HCT116 (cell line): ENCODE measurements at regions not wholly inside any gene's neighbourhood (a gene's known extent, or its start where the extent isn't known, plus 50 kb on each side); places are given as distances from the start of the nearest gene placed in this dataset.

Experiments
- ATAC-seq: fragments of 200-7000 bp; cut with Tn5 transposase; 2 replicates; pipeline ENCODE4 v1.9.1; 2020; ENCODE audit warnings: mild to moderate bottlenecking, moderate library complexity
- BruUV-seq: library from RNA; stranded (reverse); fragments of 400-500 nt; replicated peaks from 2 replicates; lab custom pipeline; 2021; lab: Mats Ljungman, UMichigan
- CTCF ChIA-PET: fragments of 300-600 bp; sonication (Branson Sonifier 250); formaldehyde crosslinking; loops from one replicate; lab custom pipeline; 2021; ENCODE audit warnings: antibody characterized with exemption; lab: Charles Lee
- POLR2A ChIA-PET: fragments of 300-600, 350-600 bp; sonication (Branson Sonifier 250); formaldehyde crosslinking; loops from one replicate; lab custom pipeline; 2021; ENCODE audit warnings: antibody characterized with exemption; lab: Charles Lee
- RAD21 ChIA-PET, 2 experiments: fragments of 300-600 bp; sonication (Branson Sonifier 250); formaldehyde crosslinking; loops; one replicate each; lab custom pipeline; 2023; ENCODE audit warnings: low total read pairs in 2 of 2; ENCODE audit not compliant: uncharacterized antibody in 2 of 2, unreplicated experiment in 2 of 2, low non-redundant PET in 1 of 2; lab: Charles Lee
- DNase-seq: peaks from one replicate; pipeline ENCODE4 v3.0.0-alpha.2; 2010; ENCODE audit warnings: low read depth, low spot score
- H2AFZ ChIP-seq: fragments of 200-600 bp; shearing (Covaris generic), sonication (generic); 2 replicates; pipeline ENCODE4 v1.6.1; 2017; ENCODE audit warnings: low read depth, mixed run types, mixed read lengths, antibody characterized with exemption, low read length; ENCODE audit not compliant: poor library complexity, severe bottlenecking
- H3K27ac ChIP-seq: 2 replicates; pipeline ENCODE4 v1.5.1; 2012; ENCODE audit warnings: low read depth, low read length
- H3K27me3 ChIP-seq: fragments of 200-600 bp; sonication (generic); 2 replicates; pipeline ENCODE4 v1.6.1; 2016; ENCODE audit warnings: mixed run types, low read length, mixed read lengths; ENCODE audit not compliant: insufficient read depth
- H3K36me3 ChIP-seq, 2 experiments: fragments of 200-500 bp in 1 of 2; fragments of 200-600 bp in 1 of 2; sonication (Bioruptor generic) in 1 of 2; sonication (generic) in 1 of 2; 2 replicates each; pipeline versions ENCODE4 v1.5.1 to v1.6.1; 2014 to 2016; ENCODE audit warnings: low read length in 2 of 2, inconsistent platforms in 1 of 2, mixed read lengths in 1 of 2, mixed run types in 1 of 2; ENCODE audit not compliant: insufficient read depth in 2 of 2, control insufficient read depth in 1 of 2
- H3K4me1 ChIP-seq, 2 experiments: fragments of 200-600 bp in 1 of 2; sonication (generic) in 1 of 2; 2 replicates each; pipeline versions ENCODE4 v1.5.1 to v1.6.1; 2012 to 2017; ENCODE audit warnings: low read length in 2 of 2, inconsistent platforms in 1 of 2, mild to moderate bottlenecking in 1 of 2, mixed read lengths in 1 of 2, mixed run types in 1 of 2, moderate library complexity in 1 of 2; ENCODE audit not compliant: insufficient read depth in 2 of 2, control insufficient read depth in 1 of 2
- H3K4me2 ChIP-seq: fragments of 200-600 bp; sonication (generic); 2 replicates; pipeline ENCODE4 v1.6.1; 2017; ENCODE audit warnings: mixed run types, low read length, mixed read lengths
- H3K4me3 ChIP-seq, 2 experiments: fragments of 200-600 bp in 1 of 2; sonication (generic) in 1 of 2; replicated peaks in 1 of 2; 2 replicates each; pipeline ENCODE4 v1.5.1; 2011 to 2016; ENCODE audit warnings: low read length in 2 of 2, control low read depth in 1 of 2, low read depth in 1 of 2, mild to moderate bottlenecking in 1 of 2, mixed read lengths in 1 of 2, mixed run types in 1 of 2
- H3K79me2 ChIP-seq: fragments of 200-600 bp; sonication (generic); 2 replicates; pipeline ENCODE4 v1.6.1; 2017; ENCODE audit warnings: mild to moderate bottlenecking, mixed run types, low read length, moderate library complexity, mixed read lengths; ENCODE audit not compliant: insufficient read depth
- H3K9ac ChIP-seq: fragments of 200-600 bp; sonication (generic); 2 replicates; pipeline ENCODE4 v1.6.1; 2016; ENCODE audit warnings: low read length, mixed read lengths
- H3K9me2 ChIP-seq: fragments of 200-600 bp; sonication (generic), shearing (Covaris generic); 2 replicates; pipeline ENCODE4 v1.6.1; 2017; ENCODE audit warnings: mixed run types, mild to moderate bottlenecking, moderate library complexity; ENCODE audit not compliant: insufficient read depth
- H3K9me3 ChIP-seq, 2 experiments: fragments of 200-500 bp in 1 of 2; fragments of 200-600 bp in 1 of 2; sonication (Bioruptor generic) in 1 of 2; sonication (generic) in 1 of 2; 2 replicates each; pipeline ENCODE4 v1.6.1; 2014 to 2017; ENCODE audit warnings: low read length in 2 of 2, mixed read lengths in 2 of 2, inconsistent platforms in 1 of 2, low read depth in 1 of 2, mild to moderate bottlenecking in 1 of 2, mixed run types in 1 of 2, moderate library complexity in 1 of 2; ENCODE audit not compliant: control insufficient read depth in 1 of 2, insufficient read depth in 1 of 2
- H4K20me1 ChIP-seq: fragments of 200-600 bp; sonication (generic), shearing (Covaris generic); 2 replicates; pipeline ENCODE4 v1.6.1; 2017; ENCODE audit warnings: mixed run types, mild to moderate bottlenecking, moderate library complexity; ENCODE audit not compliant: insufficient read depth
- CEBPB ChIP-seq: IDR thresholded peaks from 2 replicates; pipeline ENCODE4 v1.6.1; 2012; ENCODE audit warnings: low read depth
- MAX ChIP-seq: IDR thresholded peaks from 2 replicates; pipeline ENCODE4 v1.6.1; 2012
- REST ChIP-seq: IDR thresholded peaks from 2 replicates; pipeline ENCODE4 v1.6.1; 2012; ENCODE audit warnings: low read depth
- YY1 ChIP-seq: IDR thresholded peaks from 2 replicates; pipeline ENCODE4 v1.6.1; 2011; ENCODE audit warnings: low read length, low read depth, moderate library complexity, mild to moderate bottlenecking; ENCODE audit not compliant: insufficient replicate concordance; ENCODE audit errors: extremely low read depth
- ZFX ChIP-seq: fragments of 450-650 bp; IDR thresholded peaks from 2 replicates; pipeline ENCODE4 v1.6.1; 2017
- intact Hi-C: fragments of 100-400 bp; cut with micrococcal nuclease; formaldehyde crosslinking; loops from 2 replicates; pipeline ENCODE4 v1.10.0; 2022

- TF ChIP-seq MAX = no peak
- TF ChIP-seq, all 23 proteins: peak for 0
These were observed 136.0 kb upstream of the IRX3 start (continued) for GRCh38 chr16:54422569-54422978.

- H3K4me2 ChIP-seq = peak overlapping the region; percentile 21; the same call in 1 of the 2 replicates
- CTCF ChIA-PET = no interaction called here
- POLR2A ChIA-PET = no interaction called here
These were observed 135.6 kb upstream of the IRX3 start for GRCh38 chr16:54422159-54422558.

More at GRCh38 chr16:54422159-54422558, 135.6 kb upstream of the IRX3 start:
- Histone ChIP-seq H3K27me3 (0 out of 2 replicates have a peak, but pooled peaks cover 8% of the 10 kb centered on the region), H3K27ac (no peak overlapping the region), H3K9me3 (no peaks in the 10 kb centered on the region), H3K9me2 (no peaks in the 10 kb centered on the region), H3K9ac (no peak overlapping the region), H2AFZ (no peak overlapping the region), H3K4me1 (peaks cover 3 to 13% of the 10 kb centered on the region in 2 experiments; a peak in 3 of 4 replicates), H3K79me2 (no peaks in the 10 kb centered on the region), H3K4me3 (no peak overlapping the region), H3K36me3 (no peaks in the 10 kb centered on the region), H4K20me1 (no peaks in the 10 kb centered on the region)
- intact Hi-C loops = no loop called here
- DNase-seq = no peak
- TF ChIP-seq ZFX (no peak), YY1 (no peak), CEBPB (no peak), REST (no peak)
- BruUV-seq = no TSS peak
- ATAC-seq = no peak
- RAD21 ChIA-PET = no interaction called here
